Cardiac muscle cell (in vitro differentiated cells and primary cell): ENCODE measurements at regions not wholly inside any gene's neighbourhood (a gene's known extent, or its start where the extent isn't known, plus 50 kb on each side); places are given as distances from the start of the nearest gene placed in this dataset.

Experiments used
- DNase-seq, 2 donors: peaks; one replicate each; pipeline versions ENCODE4 v3.0.0 to v3.0.0-alpha.2; 2010 to 2017; ENCODE audit warnings: low read depth in 1 of 2, low spot score in 1 of 2
- H3K27ac ChIP-seq: fragments of 200-600 bp; sonication (generic); 2 replicates; pipeline ENCODE4 v1.5.1; 2016
- H3K27me3 ChIP-seq: fragments of 200-600 bp; sonication (generic); 2 replicates; pipeline ENCODE4 v1.6.0; 2016; ENCODE audit warnings: control low read depth
- H3K36me3 ChIP-seq: fragments of 200-600 bp; sonication (generic); 2 replicates; pipeline ENCODE4 v1.5.1; 2016; ENCODE audit warnings: control low read depth
- H3K4me1 ChIP-seq: fragments of 200-600 bp; sonication (generic); 2 replicates; pipeline ENCODE4 v1.8.1; 2017; ENCODE audit warnings: low read depth, mild to moderate bottlenecking, mixed run types
- H3K4me3 ChIP-seq: fragments of 200-600 bp; sonication (generic); 2 replicates; pipeline ENCODE4 v1.5.1; 2016; ENCODE audit warnings: mild to moderate bottlenecking
- H3K9me3 ChIP-seq: fragments of 200-600 bp; sonication (generic); 2 replicates; pipeline ENCODE4 v1.5.1; 2017; ENCODE audit warnings: low read depth, mild to moderate bottlenecking, control low read depth
- TF ChIP-seq, protein P1 (sequence below): IDR thresholded peaks from 2 replicates; pipeline ENCODE4 v1.5.1; 2012; ENCODE audit warnings: low read depth, mild to moderate bottlenecking, low read length

DNA sequence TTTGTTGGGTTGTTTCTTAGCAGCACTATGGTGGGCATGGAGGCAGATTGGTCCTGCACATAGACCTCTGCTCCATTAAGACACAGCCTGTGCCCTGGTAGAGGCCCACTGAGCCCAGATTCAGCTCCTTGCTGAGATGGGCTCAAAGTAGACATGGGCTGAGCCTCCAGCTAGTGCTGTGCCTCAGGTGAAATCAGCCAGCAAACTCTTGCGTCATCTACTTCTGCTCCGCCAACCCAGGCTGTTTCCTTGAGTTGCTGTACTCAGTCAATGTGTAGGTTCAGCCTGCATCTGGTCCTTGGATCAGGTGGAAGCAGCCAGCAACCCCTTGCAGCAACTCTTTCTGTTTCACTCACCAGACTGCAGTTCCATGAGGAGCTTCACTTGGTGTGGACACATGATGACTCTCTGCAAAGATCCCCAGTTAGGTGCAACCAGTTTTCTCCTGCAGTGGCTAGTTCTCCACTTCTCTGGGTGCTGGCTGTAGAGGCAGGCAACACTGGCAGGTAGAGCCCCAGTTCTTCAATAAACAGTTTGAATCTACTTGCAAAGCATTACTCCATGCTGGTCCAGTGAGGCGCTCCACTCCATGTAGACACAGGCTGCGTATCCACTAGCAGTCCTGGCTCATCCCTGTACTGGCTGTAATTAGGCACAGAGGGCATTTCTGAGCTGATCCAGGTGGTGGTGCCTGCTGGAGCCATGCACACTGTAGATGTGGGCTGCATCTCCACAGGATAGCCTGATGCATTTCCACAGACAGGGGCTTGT is 199.0 kb upstream of the MAMLD1 start:
- Histone ChIP-seq H3K36me3 (no peaks in the 10 kb centered on the region), H3K4me1 (no peaks in the 10 kb centered on the region), H3K9me3 (no peaks in the 10 kb centered on the region), H3K27ac (no peak overlapping the region), H3K27me3 (no peaks in the 10 kb centered on the region), H3K4me3 (no peak overlapping the region)
- DNase-seq = no peak
- TF ChIP-seq, protein P1, sequence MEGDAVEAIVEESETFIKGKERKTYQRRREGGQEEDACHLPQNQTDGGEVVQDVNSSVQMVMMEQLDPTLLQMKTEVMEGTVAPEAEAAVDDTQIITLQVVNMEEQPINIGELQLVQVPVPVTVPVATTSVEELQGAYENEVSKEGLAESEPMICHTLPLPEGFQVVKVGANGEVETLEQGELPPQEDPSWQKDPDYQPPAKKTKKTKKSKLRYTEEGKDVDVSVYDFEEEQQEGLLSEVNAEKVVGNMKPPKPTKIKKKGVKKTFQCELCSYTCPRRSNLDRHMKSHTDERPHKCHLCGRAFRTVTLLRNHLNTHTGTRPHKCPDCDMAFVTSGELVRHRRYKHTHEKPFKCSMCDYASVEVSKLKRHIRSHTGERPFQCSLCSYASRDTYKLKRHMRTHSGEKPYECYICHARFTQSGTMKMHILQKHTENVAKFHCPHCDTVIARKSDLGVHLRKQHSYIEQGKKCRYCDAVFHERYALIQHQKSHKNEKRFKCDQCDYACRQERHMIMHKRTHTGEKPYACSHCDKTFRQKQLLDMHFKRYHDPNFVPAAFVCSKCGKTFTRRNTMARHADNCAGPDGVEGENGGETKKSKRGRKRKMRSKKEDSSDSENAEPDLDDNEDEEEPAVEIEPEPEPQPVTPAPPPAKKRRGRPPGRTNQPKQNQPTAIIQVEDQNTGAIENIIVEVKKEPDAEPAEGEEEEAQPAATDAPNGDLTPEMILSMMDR = no peak

DNA sequence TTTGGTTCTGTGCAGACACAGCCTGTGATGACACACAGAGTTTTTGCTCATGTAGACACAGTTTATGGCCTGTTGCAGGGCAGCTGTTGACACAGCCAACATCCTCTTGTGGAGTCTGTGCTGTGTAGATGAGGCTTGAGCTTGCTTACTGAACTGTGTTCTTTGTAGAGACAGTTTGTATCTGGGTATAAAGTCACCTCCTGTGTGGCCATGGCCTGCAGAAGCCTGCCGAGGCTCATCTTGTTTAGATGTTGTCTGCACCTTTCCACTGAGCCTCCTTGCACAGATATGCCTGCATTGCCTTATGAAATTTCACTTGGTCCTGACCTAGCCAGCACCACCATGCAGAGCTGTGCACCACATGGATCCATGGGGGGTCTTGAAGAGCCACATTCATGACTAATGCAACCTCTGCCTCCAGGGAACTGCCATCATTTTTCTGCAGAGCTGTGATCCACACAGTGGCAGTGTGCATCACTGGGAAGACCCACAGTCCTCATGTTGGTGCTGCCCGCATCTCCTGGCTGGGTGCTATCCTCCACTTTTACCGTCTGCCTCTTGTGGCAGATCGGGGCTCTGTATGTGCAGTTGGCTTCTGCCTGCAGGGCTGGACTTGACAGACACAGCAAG is 198.0 kb upstream of the MAMLD1 start:
- TF ChIP-seq, protein P1 = no peak
- no peak for DNase-seq
- Histone ChIP-seq H3K36me3 (no peaks in the 10 kb centered on the region), H3K27ac (no peak overlapping the region), H3K9me3 (no peaks in the 10 kb centered on the region), H3K4me3 (no peak overlapping the region), H3K27me3 (no peaks in the 10 kb centered on the region), H3K4me1 (no peaks in the 10 kb centered on the region)

DNA sequence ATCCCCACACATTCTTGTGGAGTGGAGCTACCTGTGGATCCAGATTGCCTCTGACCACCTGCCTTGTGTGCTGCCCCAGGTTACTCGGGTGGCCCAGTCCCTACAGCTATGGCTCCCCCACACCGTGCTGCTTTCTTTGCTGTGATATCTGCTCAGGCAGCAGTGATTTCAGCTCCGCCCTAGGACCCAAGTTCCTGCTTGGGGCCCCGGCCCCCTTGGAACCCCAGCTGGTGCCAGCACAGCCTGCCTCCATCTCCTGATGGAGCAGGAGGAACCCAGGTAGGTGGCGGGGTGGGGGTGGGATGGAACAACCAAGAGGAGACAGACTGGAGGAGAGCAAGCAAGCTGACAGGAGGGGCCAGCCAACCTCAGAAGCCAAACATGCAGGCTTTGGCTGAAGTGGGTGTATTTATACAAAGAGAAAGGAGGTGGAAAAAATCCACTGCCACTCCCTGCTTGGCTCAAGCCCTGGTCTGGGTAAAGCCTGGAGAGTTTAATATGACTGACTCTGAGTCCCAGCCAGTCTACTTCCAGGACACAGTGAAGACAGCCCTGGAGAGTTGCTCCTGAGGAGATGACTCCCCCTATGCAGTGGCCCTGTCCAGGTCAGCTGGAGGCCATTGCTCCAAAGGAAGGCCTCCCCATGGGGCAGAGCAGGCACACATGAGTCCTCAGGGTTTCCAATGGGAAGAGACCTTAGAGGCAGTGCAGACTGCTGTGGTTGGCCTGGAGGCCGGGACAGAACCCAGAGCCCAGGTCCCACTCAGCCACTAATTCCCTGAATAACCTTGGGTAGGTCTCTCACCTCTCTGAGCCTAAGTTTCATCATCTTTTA is 197.1 kb upstream of the MAMLD1 start:
- TF ChIP-seq, protein P1 = no peak
- no peak for DNase-seq
- no peaks in the 10 kb centered on the region for H3K36me3 ChIP-seq
- no peaks in the 10 kb centered on the region for H3K9me3 ChIP-seq
- no peaks in the 10 kb centered on the region for H3K4me1 ChIP-seq
- H3K27ac ChIP-seq = no peak overlapping the region
- no peaks in the 10 kb centered on the region for H3K27me3 ChIP-seq
- no peak overlapping the region for H3K4me3 ChIP-seq

DNA sequence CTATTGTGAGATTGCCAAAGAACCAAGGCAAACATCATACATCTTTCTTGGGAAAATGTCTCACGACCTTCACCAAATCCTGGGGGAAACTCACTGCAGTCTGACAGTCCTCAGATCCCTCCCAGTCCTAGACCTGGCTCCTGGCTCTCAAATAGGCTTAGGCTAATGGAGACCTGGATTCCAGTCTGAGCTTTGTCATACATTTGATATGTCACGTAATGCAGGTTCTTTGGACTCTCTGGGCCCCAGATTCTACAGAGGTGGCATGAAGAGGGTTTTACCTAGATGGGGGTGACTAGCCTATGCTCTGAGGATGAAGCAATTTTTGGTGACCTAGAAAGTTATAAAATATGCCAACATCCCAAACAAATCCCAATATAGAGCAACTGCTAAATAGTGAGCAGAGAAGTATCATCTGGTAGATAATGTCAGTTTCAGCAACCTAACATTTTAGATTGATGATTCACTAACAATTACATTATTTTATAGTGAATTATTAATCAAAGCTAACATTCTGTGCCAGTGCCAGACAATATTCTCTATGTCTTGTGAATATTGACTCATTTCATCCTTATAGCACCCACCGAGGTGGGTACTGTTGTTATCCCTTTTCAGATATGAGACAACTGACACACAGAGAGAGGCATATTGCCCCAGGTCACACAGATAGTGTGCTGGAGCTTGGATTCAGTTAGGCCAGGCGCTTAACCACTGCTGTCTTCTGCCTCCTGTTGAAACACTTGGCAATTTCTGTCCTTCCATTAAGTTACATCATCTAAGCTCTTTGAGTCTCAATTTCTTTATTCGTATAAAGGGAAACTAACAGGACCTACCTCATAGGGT is 195.4 kb upstream of the MAMLD1 start:
- H3K27me3 ChIP-seq = no peaks in the 10 kb centered on the region
- H3K4me1 ChIP-seq = no peaks in the 10 kb centered on the region
- no peaks in the 10 kb centered on the region for H3K36me3 ChIP-seq
- H3K27ac ChIP-seq = no peak overlapping the region
- no peaks in the 10 kb centered on the region for H3K9me3 ChIP-seq
- TF ChIP-seq, protein P1 = no peak
- no peak overlapping the region for H3K4me3 ChIP-seq
- no peak for DNase-seq

DNA sequence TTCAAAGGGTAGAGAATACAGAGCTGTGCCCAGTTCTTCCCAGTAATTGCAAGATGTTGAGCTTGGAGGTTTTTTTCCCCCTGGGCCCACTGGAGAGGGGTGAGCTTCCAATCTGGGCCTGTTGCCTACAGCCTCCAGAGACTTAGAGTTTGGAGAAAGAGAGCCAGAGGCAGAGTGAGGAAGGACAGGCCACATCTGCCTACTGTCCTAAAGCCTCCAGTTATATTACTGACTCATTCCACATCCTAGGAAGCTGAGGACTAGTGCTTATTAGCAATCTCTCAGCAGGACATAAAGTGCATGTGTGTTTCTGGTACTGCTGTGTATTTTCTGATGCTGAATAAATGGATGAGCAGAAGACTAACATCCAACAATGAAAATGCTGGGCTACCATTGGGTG is 181.0 kb upstream of the MAMLD1 start:
- Histone ChIP-seq H3K4me1 (no peaks in the 10 kb centered on the region), H3K4me3 (no peak overlapping the region), H3K27ac (no peak overlapping the region), H3K9me3 (no peaks in the 10 kb centered on the region), H3K36me3 (no peaks in the 10 kb centered on the region), H3K27me3 (no peaks in the 10 kb centered on the region)
- DNase-seq = no peak
- TF ChIP-seq, protein P1 = no peak
